Ishikawa (cell line): ENCODE measurements at regions not wholly inside any gene's neighbourhood (a gene's known extent, or its start where the extent isn't known, plus 50 kb on each side); places are given as distances from the start of the nearest gene placed in this dataset.

Experiments used
- CREB1 ChIP-seq: IDR thresholded peaks from 2 replicates; pipeline ENCODE4 v1.6.1; 2012; ENCODE audit warnings: low read depth
- EP300 ChIP-seq: IDR thresholded peaks from 2 replicates; pipeline ENCODE4 v1.6.1; 2012; ENCODE audit warnings: borderline replicate concordance

GRCh38 chr13:59270327-59270726 is 893.4 kb downstream of the DIAPH3 start:
- no peak for TF ChIP-seq EP300
- TF ChIP-seq CREB1, result no peak
